ENCODE measurements at regions not wholly inside any gene's neighbourhood (a gene's known extent, or its start where the extent isn't known, plus 50 kb on each side); places are given as distances from the start of the nearest gene placed in this dataset.

DNA sequence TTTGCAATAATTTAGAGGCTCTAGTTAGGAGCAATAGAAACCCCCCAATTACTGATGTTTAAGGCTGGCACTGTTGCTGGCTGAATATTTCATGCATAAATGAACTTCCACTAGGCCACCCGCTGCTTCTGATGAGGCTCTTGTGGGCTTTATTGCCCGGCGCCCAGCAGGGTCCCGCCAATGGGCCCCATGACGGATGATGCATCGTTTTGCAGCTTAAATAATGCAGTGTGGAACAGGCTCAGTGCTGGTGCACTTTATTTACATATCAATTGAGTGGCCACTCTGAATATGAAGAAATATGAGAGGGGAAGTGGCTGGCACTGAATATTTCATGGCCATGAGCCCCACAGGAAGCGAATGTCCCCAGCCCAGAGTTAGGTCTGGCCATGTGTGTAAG is 155.3 kb upstream of the MAFB start:
- no peaks in the 10 kb centered on the region for H4K20me1 ChIP-seq (ENCODE audit: insufficient read depth, low read length)
- intact Hi-C loops (cut with micrococcal nuclease; ENCODE audit: unreplicated experiment) (no loop called here), in situ Hi-C loops (cut with HindIII; ENCODE audit: extremely low pct_ligation_motif_present, low pct_unique_long_range_greater_than_20kb) (no loop called here)
- FAIRE-seq (no peak), DNase-seq (ENCODE audit: low spot score) (no peak), ATAC-seq (no peak)
- TF ChIP-seq ZNF644 (CRISPR knock-in tag; IDR thresholded peaks at IDR 0.05; ENCODE audit: low read depth) (no peak), ZNF788 (CRISPR knock-in tag; IDR thresholded peaks at IDR 0.05; ENCODE audit: borderline replicate concordance) (no peak), MIER2 (CRISPR knock-in tag; IDR thresholded peaks at IDR 0.05) (no peak), GTF3A (CRISPR knock-in tag; conservative IDR thresholded peaks at IDR 0.05) (no peak), ZNF547 (CRISPR knock-in tag; IDR thresholded peaks at IDR 0.05) (no peak), ZNF615 (CRISPR knock-in tag; IDR thresholded peaks at IDR 0.05; ENCODE audit: borderline replicate concordance) (no peak), ZNF441 (CRISPR knock-in tag; IDR thresholded peaks at IDR 0.05; ENCODE audit: borderline replicate concordance) (no peak), SMAD3 (CRISPR knock-in tag; IDR thresholded peaks at IDR 0.05) (no peak), GABPA (IDR thresholded peaks at IDR 0.05; ENCODE audit: low read depth, low read length) (no peak), GABPA (CRISPR knock-in tag; IDR thresholded peaks at IDR 0.05; ENCODE audit: low read depth) (no peak), ZSCAN9 (CRISPR knock-in tag; IDR thresholded peaks at IDR 0.05; ENCODE audit: borderline replicate concordance) (no peak), ZNF138 (CRISPR knock-in tag; IDR thresholded peaks at IDR 0.05; ENCODE audit: low read depth) (no peak), ZNF605 (CRISPR knock-in tag; IDR thresholded peaks at IDR 0.05) (no peak), SIX1 (CRISPR knock-in tag; IDR thresholded peaks at IDR 0.05; ENCODE audit: borderline replicate concordance) (no peak), ATRX (CRISPR knock-in tag; IDR thresholded peaks at IDR 0.05; ENCODE audit: borderline replicate concordance) (no peak)
- TF ChIP-seq, protein P1, sequence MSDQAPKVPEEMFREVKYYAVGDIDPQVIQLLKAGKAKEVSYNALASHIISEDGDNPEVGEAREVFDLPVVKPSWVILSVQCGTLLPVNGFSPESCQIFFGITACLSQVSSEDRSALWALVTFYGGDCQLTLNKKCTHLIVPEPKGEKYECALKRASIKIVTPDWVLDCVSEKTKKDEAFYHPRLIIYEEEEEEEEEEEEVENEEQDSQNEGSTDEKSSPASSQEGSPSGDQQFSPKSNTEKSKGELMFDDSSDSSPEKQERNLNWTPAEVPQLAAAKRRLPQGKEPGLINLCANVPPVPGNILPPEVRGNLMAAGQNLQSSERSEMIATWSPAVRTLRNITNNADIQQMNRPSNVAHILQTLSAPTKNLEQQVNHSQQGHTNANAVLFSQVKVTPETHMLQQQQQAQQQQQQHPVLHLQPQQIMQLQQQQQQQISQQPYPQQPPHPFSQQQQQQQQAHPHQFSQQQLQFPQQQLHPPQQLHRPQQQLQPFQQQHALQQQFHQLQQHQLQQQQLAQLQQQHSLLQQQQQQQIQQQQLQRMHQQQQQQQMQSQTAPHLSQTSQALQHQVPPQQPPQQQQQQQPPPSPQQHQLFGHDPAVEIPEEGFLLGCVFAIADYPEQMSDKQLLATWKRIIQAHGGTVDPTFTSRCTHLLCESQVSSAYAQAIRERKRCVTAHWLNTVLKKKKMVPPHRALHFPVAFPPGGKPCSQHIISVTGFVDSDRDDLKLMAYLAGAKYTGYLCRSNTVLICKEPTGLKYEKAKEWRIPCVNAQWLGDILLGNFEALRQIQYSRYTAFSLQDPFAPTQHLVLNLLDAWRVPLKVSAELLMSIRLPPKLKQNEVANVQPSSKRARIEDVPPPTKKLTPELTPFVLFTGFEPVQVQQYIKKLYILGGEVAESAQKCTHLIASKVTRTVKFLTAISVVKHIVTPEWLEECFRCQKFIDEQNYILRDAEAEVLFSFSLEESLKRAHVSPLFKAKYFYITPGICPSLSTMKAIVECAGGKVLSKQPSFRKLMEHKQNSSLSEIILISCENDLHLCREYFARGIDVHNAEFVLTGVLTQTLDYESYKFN (CRISPR knock-in tag; conservative IDR thresholded peaks at IDR 0.05) = no peak
- TF ChIP-seq, protein P2, sequence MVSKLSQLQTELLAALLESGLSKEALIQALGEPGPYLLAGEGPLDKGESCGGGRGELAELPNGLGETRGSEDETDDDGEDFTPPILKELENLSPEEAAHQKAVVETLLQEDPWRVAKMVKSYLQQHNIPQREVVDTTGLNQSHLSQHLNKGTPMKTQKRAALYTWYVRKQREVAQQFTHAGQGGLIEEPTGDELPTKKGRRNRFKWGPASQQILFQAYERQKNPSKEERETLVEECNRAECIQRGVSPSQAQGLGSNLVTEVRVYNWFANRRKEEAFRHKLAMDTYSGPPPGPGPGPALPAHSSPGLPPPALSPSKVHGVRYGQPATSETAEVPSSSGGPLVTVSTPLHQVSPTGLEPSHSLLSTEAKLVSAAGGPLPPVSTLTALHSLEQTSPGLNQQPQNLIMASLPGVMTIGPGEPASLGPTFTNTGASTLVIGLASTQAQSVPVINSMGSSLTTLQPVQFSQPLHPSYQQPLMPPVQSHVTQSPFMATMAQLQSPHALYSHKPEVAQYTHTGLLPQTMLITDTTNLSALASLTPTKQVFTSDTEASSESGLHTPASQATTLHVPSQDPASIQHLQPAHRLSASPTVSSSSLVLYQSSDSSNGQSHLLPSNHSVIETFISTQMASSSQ (IDR thresholded peaks at IDR 0.05; ENCODE audit: low read depth) = no peak
- TF ChIP-seq, protein P2 (CRISPR knock-in tag; IDR thresholded peaks at IDR 0.05; ENCODE audit: borderline replicate concordance) = no peak
- H3K36me3 ChIP-seq (replicated peaks in 1 of 2; ENCODE audit: control insufficient read depth in 1 of 2, insufficient read depth in 2 of 2, low read length in 2 of 2) = no peaks in the 10 kb centered on the region
- no peak overlapping the region for H3K9ac ChIP-seq (ENCODE audit: insufficient read depth, low read depth, low read length)
- no peak overlapping the region for H3K4me3 ChIP-seq (replicated peaks in 1 of 3; ENCODE audit: insufficient read depth in 1 of 3, low read depth in 2 of 3, low read length in 3 of 3)
- 38% methylated on average over 7 of the region's 7 CpGs for WGBS (ENCODE audit: low lambda C conversion rate)
- H3K4me1 ChIP-seq (ENCODE audit: insufficient read depth, low read length) = no peaks in the 10 kb centered on the region
- no peaks in the 10 kb centered on the region for H3K9me3 ChIP-seq (ENCODE audit: low read length)
- no peak overlapping the region for H2AFZ ChIP-seq (ENCODE audit: low read length)
- no peak overlapping the region for H3K4me2 ChIP-seq (ENCODE audit: low read depth, low read length)
- no peaks in the 10 kb centered on the region; a peak in 1 of 5 replicates for H3K27me3 ChIP-seq (ENCODE audit: control insufficient read depth in 1 of 2, insufficient read depth in 2 of 2, low read length in 2 of 2)
- POLR2A ChIA-PET = no interaction called here
- H3K27ac ChIP-seq (ENCODE audit: extremely low read length, insufficient read depth, low read length) = no peak overlapping the region
- no peaks in the 10 kb centered on the region for H3K79me2 ChIP-seq (ENCODE audit: insufficient read depth, low read length)
- no TSS peak for BruUV-seq (replicated peaks)
- CTCF ChIA-PET (ENCODE audit: low intra/inter-chr PET ratio, low total read pairs) = no interaction called here
